GM06990 (cell line): ENCODE measurements at regions not wholly inside any gene's neighbourhood (a gene's known extent, or its start where the extent isn't known, plus 50 kb on each side); places are given as distances from the start of the nearest gene placed in this dataset.
"Not testable (repeated sequence)": the region's sequence is repeated elsewhere in the genome, so short reads cannot be mapped to it uniquely, and the experiment has no call there.

ENCODE experiments used
- DNase-seq: peaks from one replicate; pipeline ENCODE4 v3.0.0-alpha.2; 2011; ENCODE audit not compliant: insufficient read length; ENCODE audit errors: extremely low read depth
- H3K27me3 ChIP-seq: replicated peaks from 2 replicates; pipeline ENCODE4 v1.6.0; 2011; ENCODE audit warnings: low read length; ENCODE audit not compliant: control insufficient read depth, insufficient read depth
- H3K36me3 ChIP-seq: 2 replicates; pipeline ENCODE4 v1.5.1; 2011; ENCODE audit warnings: low read length; ENCODE audit not compliant: control insufficient read depth, insufficient read depth
- H3K4me3 ChIP-seq: replicated peaks from 2 replicates; pipeline ENCODE4 v1.5.1; 2011; ENCODE audit warnings: low read depth, mild to moderate bottlenecking, control low read depth, low read length
- CTCF ChIP-seq: IDR thresholded peaks from 2 replicates; pipeline ENCODE4 v1.5.1; 2011; ENCODE audit warnings: low read length, control low read depth, mild to moderate bottlenecking, inconsistent platforms; ENCODE audit not compliant: insufficient read depth, poor library complexity, severe bottlenecking

- no peak overlapping the region for H3K4me3 ChIP-seq
- DNase-seq: no peak
- no peak for TF ChIP-seq CTCF
- no peaks in the 10 kb centered on the region for H3K36me3 ChIP-seq
- H3K27me3 ChIP-seq: no peaks in the 10 kb centered on the region; the same call in 1 of the 2 replicates
Measured at GRCh38 chr10:124150807-124151417, 57.5 kb upstream of the CHST15 start.

GRCh38 chr10:124150189-124150806 lies 56.9 kb upstream of the CHST15 start:
- no peak for TF ChIP-seq CTCF
- no peak overlapping the region for H3K4me3 ChIP-seq
- no peak for DNase-seq
- no peaks in the 10 kb centered on the region for H3K36me3 ChIP-seq
- peaks cover 2% of the 10 kb centered on the region; the same call in 1 of the 2 replicates for H3K27me3 ChIP-seq

- no peak for DNase-seq
- no peak overlapping the region for H3K4me3 ChIP-seq
- no peaks in the 10 kb centered on the region for H3K36me3 ChIP-seq
- H3K27me3 ChIP-seq: peaks cover 2% of the 10 kb centered on the region; the same call in 1 of the 2 replicates
- TF ChIP-seq CTCF: no peak
Measured at GRCh38 chr10:124149189-124150042, 56.0 kb upstream of the CHST15 start.

DNA sequence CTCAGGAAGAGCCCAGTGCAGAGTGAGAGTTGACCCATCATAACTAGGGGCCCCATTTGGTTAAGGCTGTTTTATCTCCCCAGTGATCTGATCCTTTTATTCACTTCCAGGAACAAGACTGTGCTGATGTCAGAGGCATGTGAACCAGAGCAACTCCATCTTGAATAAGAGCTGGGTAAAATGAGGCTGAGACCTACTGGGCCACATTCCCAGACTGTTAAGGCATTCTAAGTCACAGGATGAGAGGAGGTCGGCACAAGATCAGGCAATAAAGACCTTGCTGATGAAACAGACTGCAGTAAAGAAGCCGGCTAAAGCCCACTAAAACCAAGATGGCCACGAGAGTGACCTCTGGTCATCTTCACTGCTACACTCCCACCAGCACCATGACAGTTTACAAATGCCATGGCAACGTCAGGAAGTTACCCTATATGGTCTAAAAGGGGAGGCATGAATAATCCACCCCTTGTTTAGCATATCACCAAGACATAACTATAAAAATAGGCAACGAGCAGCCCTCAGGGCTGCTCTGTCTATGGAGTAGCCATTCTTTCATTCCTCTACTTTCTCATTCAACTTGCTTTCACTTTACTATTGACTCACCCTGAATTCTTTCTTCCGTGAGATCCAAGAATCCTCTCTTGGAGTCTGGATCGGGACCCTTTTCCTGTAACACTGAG lies 55.3 kb upstream of the CHST15 start:
- H3K27me3 ChIP-seq, H3K36me3 ChIP-seq, H3K4me3 ChIP-seq, DNase-seq: not testable (repeated sequence)

- no peak overlapping the region for H3K4me3 ChIP-seq
- H3K27me3 ChIP-seq: peaks cover 2% of the 10 kb centered on the region; the same call in 1 of the 2 replicates
- no peaks in the 10 kb centered on the region for H3K36me3 ChIP-seq
- no peak for TF ChIP-seq CTCF
- no peak for DNase-seq
Measured at GRCh38 chr10:124146483-124146882, 53.1 kb upstream of the CHST15 start.
